ENCODE measurements at regions not wholly inside any gene's neighbourhood (a gene's known extent, or its start where the extent isn't known, plus 50 kb on each side); places are given as distances from the start of the nearest gene placed in this dataset.
"Not testable (repeated sequence)": the region's sequence is repeated elsewhere in the genome, so short reads cannot be mapped to it uniquely, and the experiment has no call there.

DNA sequence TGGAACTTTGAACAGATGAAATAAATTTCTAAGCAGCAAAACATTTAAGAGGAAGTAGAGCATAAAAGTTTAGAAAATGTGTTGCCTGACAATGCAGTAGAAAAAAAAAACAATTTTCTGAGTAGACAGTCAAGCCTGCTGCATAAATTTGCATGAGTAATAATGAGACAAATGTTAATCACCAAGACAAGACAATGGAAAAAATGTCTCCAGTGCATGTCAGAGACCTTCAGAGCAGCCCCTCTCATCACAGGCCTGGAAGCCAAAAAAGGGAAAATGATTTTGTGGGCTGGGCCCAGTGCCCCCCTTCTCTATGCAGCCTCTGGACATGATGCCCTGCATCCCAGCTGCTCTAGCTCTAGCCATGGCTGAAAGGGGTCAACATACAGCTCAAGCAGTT lies 204.6 kb downstream of the COX18 start:
- no peak for DNase-seq

DNA sequence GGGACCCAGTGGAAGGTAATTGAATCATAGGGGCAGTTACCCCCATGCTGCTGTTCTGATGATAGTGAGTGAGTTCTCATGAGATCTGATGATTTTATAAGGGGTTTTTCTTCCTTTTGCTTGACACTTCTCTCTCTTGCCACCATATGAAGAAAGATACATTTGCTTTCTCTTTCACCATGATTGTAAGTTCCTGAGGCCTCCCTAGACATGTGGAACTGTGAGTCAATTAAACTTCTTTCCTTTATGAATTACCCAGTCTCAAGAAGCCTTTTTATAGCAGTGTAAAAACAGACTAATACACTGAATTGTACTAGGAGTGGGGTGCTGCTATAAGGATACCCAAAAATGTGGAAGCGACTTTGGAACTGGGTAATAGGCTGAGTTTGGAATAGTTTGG lies 205.2 kb downstream of the COX18 start:
- not testable (repeated sequence) for DNase-seq

DNA sequence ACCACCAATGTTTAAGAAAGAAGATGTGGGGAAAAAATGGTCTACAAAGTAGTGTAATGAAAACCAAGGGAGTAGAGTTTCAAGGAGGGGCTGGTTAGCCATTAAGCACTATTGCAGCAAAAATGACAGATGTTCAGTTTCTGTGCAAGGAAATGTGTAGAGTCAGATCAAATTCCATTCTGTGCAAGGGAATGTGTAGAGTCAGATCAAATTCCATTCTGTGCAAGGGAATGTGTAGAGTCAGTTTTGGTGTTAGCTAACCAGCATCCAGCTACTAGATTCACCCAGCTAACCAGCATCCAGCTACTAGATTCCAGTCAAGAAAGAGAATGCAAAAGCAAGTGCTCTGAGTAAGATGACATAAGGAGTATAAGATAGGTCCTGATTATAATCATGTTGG lies 208.8 kb downstream of the COX18 start:
- no peak for DNase-seq

DNA sequence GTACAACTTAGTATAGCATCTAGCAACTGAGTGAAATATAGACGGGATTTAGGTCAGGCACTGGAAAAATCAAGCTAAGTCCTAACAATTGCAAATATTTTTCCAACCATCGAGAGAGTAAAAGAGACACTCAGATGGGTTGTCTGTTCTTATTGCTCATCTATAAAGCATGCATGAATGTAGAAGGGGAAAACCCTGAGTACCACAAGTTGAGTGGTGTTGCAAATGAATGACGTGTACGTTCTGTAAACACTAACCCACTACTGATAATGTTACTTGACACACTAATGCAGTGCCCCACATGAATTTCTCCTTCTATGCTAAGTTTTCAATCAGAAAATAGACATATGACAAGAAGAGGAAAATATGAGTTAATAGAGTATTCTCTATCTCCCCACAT lies 211.2 kb downstream of the COX18 start:
- DNase-seq: no peak

DNA sequence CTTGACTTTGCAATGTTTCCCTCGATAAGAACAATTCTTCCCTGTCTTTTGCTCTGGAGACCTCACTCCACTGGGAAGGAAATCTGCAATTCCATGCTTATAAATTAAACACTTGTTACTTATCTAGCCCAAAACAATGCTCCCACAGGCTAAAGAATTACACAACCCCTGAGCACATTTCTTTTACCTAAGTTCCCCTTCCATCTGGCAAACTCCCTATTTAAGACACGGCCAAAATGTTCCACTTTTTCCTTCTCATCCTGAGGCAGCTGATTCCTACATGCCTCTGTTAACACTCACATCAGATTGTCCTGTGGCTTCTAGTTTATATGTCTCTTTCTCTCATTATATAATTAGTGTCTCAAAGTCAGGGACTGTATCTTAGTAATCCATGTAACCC lies 211.7 kb downstream of the COX18 start:
- no peak for DNase-seq

DNA sequence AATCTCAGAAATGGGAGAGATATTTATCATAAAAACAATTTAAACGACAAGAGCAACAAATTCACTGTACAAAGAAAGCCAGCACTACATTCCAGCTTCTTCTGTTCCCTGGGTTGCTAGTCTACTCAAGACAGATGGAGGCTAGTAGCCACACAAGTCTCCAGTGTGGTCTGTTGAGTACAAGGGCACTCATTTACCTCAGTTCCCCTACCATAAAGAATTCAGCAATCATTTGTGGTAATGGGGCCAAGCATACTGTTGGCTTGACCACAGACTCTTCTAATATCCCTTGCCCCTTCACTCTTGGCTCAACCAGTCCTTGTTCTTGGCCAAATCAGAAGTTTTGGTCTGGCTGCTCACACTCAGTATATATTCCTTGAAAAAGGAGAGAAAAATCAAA lies 212.3 kb downstream of the COX18 start:
- no peak for DNase-seq

DNA sequence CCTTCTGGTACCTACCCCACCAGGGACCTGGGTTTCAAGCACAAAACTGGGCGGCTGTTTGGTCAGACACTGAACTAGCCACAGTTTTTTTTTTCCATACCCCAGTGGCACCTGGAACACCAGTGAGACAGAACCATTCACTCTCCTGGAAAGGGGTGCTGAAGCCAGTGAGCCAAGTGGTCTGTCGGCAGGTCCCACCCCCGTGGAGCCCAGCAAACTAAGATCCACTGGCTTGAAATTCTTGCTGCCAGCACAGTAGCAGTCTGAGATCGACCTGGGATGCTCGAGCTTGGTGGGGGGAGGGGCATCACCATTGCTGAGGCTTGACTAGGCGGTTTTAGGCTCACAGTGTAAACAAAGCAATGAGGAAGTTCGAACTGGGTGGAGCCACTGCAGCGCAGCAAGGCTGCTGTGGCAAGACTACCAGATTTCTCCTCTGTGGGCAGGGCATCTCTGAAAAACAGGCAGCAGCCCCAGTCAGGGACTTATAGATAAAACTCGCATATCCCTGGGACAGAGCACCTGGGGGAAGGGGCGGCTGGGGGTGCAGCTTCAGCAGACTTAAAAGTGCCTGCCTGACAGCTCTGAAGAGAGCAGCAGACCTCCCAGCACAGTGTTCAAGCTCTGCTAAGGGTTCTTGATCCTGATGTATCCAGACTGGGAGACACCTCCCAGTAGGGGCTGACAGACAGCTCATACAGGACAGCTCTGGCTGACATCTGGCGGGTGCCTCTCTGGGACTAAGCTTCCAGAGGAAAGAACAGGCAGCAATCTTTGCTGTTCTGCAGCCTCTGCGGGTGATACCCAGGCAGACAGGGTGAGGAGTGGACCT lies 223.0 kb downstream of the COX18 start:
- no peak for DNase-seq

DNA sequence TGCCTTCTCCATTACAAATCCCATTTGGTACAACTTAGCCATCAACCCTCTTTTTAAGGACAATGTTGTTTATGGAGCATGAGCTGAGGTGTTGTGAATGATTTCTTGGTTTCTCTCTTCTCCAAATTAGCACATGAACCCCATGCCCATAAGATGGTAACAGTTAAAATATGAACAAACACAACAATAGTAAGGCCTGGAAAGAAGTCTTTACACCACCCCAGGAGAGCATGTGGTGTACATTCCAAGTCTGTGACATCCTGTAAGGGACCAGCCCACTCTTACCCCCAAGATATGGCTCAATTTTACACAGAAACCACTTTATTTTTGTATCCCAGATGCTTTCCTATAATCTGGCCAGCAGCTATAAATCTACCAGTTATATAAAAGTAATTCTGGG lies 226.1 kb downstream of the COX18 start:
- DNase-seq: no peak

DNA sequence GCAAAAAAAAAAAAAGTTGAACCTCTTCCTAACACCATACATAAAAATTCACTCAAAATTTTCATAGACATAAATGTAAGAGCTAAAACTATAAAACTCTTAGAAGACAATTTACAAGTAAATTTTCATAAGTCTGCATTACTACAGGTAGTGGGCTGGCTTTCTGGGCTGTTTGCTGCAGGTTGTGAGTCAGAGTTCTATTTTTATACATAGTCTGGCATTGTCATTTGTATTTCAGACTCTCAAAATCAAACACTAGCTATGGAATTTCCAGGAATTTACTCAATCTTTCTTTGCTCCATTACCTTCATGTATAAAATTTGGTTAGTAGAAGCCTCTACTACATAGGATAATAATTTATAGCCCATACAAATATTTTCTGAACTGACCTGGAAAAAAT lies 227.2 kb downstream of the COX18 start:
- DNase-seq: no peak

DNA sequence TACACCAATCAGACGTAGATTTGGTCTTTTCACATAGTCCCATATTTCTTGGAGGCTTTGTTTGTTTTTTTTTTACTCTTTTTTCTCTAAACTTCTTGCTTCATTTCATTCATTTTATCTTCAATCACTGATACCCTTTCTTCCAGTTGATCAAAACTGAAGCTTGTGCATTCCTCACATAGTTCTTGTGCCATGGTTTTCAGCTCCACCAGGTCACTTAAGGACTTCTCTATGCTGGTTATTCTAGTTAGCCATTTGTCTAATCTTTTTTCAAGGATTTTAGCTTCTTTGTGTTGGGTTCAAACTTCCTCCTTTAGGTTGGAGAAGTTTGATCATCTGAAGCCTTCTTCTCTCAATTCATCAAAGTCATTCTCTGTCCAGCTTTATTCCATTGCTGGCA lies 229.3 kb downstream of the COX18 start:
- DNase-seq: not testable (repeated sequence)

DNA sequence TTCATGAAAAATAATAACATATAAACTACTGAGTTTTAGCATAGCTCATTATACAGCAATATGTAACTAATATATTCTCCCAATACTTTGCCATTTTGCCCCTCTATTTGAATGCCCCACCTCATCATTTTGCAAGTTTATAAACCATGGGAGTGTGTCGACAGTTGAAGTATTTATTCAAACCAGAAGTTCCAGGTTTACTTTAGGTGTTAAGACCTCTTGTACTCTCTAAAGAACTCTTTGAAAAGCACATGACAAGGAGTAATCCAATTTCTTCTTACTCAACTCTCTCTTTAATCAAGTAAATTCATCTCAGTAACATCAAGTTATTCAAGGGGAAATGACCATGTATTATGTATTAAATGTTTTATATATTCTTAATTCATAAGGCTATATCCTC lies 240.7 kb downstream of the COX18 start:
- no peak for DNase-seq

DNA sequence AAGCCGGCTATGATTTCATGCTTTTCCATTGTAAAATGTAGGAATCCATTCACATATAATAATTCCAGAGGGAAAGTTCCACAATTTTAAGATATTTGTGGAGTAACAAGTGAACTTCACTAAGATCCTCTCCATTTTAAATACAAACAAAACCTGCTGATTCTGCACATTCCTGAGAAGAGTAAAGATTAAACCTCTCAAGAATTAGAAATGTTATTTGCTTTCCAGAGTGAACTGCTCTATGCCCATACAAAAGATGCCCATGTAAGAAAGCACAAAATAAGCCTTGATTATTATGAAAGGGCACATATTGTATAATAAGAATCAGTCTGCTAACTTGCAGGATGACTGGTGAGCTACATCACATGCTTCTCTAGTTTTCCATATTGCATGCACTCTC lies 241.5 kb downstream of the COX18 start:
- DNase-seq: no peak

DNA sequence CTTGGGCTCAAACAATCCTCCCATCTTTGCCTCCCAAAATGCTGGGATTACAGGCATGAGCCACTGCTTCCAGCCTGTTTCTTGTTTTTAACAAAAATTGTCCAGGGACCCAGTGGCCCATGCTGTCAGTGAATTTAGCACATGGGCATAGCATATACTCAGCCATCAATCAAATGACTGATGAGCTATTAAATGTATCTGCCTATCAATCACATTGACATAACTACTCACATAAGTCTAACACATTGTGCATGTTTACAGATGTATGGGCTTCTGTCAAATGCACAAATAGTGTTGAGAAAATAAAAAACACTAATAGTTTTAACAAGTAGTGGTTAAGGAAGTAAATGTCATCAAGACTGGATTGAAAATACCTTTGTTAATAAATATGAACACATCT lies 249.4 kb downstream of the COX18 start:
- DNase-seq: no peak

DNA sequence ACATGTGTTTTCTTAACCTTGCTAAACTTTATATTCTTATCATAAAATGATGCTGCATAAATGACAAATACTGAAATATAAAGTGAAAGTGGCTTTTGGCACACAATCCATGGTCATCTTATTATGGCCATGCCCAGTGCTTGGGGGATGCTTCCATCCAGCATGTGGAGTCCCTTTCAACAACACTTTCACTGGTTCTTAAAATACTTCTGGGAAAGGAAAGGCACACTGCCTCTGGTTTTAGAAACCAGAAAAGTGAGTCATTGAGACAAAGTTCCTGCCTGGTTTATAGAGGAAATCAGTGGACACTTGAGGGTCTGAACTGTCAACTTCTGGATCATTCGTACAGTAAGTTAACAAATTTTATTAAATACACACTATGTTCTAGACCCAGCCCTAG lies 248.0 kb upstream of the ADAMTS3 start:
- DNase-seq: no peak

DNA sequence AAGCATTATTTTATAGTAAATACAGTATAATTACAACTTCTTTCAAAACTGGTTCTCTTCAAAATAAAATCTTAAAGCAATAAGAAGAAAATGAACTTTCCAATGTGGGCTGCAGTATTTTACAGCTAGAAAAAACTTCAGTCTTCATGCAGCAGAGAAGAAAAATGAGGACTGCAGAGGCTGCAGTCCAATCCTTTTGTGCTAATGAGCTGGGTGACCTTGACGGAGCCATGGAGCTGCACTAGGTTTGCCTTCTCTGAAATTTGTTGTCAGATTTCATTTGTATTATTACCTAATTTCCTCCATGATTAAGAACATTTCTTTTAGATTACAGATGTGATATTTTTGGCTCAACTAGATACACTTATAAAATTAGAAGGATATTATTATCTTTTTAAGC lies 245.2 kb upstream of the ADAMTS3 start:
- no peak for DNase-seq

DNA sequence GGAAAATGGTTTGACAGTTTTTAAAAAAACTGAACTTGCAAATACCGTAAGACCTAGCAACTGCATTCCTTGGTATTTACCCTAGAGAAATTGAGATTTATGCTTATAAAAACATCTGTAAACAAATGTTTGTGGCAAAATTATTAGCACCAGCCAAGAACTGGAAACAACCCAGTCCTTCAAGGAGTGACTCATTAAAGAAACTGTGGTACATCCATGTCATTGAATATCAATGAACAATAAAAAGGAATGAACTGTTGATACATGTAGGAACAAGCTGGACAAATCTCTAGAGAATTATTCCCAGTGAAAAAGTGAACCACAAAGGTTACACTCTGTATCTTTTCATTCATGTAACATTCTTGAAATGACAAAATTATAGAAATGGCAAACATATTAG lies 240.2 kb upstream of the ADAMTS3 start:
- DNase-seq: no peak

DNA sequence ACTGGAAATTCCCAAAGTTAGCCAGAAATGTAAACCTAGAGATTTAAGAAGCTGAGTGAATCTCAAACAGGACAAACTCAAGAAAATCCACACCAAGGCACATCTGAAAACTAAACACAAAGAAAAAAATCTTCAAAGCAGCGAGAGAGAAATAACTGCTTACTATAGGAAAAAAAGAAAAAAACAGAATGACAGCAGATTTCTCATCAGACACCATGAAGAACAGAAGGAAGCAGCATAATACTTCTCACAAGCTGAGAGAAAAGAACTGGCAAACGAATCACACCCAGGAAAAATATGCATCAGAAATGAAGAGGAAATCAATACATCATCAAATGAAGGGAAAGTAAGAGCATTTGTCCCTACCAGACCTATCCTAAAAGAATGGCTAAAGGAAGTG lies 236.3 kb upstream of the ADAMTS3 start:
- no peak for DNase-seq

DNA sequence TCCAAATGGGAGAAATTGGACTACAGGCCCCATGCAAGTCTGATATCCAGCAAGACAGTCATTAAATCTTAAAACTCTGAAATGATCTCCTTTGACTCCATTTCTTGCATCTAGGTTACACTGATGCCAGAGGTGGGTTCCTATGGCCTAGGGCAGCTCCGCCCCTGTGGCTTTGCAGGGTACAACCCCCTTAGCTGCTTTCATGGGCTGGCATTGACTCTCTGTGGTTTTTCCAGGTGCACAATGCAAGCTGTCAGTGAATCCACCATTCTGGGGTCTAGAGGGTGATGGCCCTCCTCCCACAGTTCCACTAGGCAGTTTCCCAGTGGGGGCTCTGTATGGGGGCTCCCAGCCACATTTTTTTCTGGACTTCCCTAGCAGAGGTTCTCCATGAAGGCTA lies 228.5 kb upstream of the ADAMTS3 start:
- DNase-seq: no peak

DNA sequence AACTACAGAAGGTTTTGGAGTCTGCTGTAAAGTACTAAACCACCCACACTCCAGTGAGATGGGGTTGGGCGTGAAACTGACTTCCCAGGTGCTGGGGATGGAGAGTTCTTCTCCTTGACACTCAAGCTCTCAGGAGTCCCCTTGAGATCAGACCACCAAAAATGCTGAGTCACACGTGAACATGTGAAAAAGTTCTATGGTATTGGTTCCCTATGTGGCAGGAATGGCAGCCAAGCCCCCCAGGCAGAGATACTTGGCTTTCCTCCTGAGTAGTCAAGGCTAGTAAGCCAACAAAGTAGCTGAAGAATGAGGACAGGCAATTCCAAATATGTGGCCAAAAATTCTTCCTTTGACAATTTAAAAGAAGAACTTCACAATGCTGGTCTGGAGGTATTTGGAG lies 222.0 kb upstream of the ADAMTS3 start:
- no peak for DNase-seq

DNA sequence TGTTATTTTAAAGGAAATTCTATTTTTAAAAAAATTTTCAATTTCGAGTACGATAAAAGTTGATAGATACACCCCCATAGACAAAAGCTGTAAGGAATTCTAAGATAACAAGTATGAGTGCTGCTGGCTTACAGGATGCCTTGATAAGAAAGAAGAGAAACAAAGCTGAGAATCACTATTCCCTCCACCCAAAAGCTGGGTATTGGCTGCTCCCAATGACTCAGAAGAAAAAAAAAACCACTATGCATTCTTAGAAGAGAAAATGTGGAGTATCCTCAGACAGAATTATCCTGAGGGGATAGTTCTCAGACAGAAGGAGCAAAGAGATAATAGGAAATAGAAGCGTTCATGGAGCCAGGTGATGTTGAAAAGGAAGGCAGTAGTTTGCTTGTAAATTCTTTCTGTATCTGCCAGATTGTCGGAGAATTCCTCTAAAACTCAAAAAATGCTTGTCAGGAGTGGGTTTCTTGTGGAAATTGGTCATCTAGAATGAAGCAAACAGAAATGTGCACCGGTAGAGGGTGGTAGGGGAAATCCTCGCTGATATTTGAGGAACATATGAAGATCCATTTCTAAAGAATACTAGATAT lies 217.5 kb upstream of the ADAMTS3 start:
- no peak for DNase-seq

DNA sequence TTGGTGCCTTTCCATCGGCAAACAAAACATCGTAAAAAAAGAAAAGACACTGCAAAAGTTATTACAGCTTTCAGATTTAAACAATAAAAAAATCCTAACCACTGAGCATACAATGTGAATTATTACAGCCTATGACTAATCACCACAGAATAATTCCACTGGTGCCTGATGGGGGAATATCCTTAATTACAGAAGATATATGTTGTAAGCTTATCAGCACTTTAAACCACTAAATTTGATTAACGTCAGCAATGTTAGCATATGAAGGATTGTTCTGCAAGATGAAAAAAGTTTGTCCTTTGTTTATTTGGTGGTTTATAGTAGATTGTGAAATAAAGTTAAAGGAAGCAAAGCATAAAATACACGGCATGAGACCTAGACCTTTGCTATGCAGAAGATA lies 210.2 kb upstream of the ADAMTS3 start:
- no peak for DNase-seq

DNA sequence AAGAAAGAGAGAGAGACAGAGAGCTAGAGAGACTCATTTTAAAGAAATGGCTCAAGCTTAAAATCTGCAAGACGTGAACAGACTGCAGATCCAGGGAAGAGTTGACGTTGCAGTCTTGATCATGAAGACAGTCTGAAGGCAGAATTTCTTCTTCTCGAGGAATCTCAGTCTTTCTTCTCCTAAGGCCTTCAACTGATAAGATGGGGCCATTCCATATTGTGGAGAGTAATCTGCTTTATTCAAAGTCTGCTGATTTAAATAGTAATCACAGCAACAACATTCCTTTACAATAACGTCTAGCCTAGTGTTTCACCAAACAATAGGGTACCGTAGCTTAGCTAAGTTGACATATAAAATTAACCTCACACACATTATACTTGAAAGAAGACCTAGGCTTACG lies 208.4 kb upstream of the ADAMTS3 start:
- DNase-seq: no peak

DNA sequence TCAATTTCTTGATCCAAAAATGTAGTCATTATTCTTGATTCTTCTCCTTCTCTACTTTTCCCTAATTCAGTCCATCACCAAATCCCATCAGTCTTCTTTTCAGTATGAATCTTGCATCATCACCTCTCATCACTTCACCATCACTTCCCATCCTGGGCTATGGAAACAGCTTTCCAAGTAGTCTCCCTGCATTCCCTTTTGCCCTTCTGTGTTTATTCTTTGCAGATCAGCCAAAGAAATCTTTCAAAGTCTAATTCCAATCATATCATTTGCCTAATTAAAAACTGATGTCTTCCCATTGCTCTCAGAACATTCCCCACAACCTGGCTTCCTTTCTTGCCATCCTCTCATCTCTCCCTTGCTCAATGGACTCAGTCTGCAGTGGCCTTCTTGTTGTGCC lies 201.7 kb upstream of the ADAMTS3 start:
- DNase-seq: no peak

DNA sequence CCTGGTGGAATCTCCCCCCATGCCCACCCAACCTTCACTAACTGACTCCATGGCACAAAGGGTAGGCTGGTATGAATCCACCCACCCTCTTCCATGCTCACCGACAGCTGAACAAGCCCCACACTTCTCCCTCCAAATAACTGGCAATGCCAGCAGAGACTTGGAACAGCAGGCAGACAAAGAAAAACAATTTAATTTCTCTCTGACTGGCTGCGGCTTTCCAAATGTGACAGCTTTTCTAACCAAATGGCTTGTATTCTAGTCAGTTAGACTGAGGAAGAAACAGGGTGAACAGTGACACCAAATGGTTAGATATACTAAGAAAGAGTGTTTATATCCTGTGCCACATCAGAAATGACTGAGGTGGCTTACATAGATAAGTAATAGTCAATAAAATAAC lies 199.3 kb upstream of the ADAMTS3 start:
- DNase-seq: no peak
